ACHN (cell line): ENCODE measurements at regions not wholly inside any gene's neighbourhood (a gene's known extent, or its start where the extent isn't known, plus 50 kb on each side); places are given as distances from the start of the nearest gene placed in this dataset.

ENCODE experiments used
- DNase-seq: peaks from one replicate; pipeline ENCODE4 v3.0.0-alpha.2; 2015
- in situ Hi-C: cut with HindIII; loops from 2 replicates; pipeline ENCODE4 v1.10.0; 2017; ENCODE audit warnings: low sequenced_read_pairs, low pct_ligation_motif_present, low pct_unique_long_range_greater_than_20kb

- no peak for DNase-seq
- in situ Hi-C loops = no loop called here
Measured at GRCh38 chr1:13956393-13956792, 256.4 kb downstream of the PRDM2 start.

GRCh38 chr1:13960375-13960987, 260.5 kb downstream of the PRDM2 start:
- in situ Hi-C loops = no loop called here
- peak; percentile 50 for DNase-seq

GRCh38 chr1:13964768-13965167, 264.8 kb downstream of the PRDM2 start:
- in situ Hi-C loops = no loop called here
- no peak for DNase-seq

- in situ Hi-C loops = no loop called here
- DNase-seq = peak; percentile 38
Measured at GRCh38 chr1:13965770-13966398, 265.9 kb downstream of the PRDM2 start.

GRCh38 chr1:13967707-13968106, 267.7 kb downstream of the PRDM2 start:
- no peak for DNase-seq
- in situ Hi-C loops = no loop called here

GRCh38 chr1:13968361-13968760, 268.4 kb downstream of the PRDM2 start:
- no peak for DNase-seq
- in situ Hi-C loops = no loop called here

- in situ Hi-C loops = no loop called here
Measured at GRCh38 chr1:13970631-13971247, 270.8 kb downstream of the PRDM2 start.

GRCh38 chr1:13976485-13976884, 276.5 kb downstream of the PRDM2 start:
- in situ Hi-C loops = no loop called here
- DNase-seq = no peak

More at GRCh38 chr1:13970631-13971247, 270.8 kb downstream of the PRDM2 start:
- DNase-seq = no peak

GRCh38 chr1:13981142-13981541, 281.2 kb downstream of the PRDM2 start:
- in situ Hi-C loops = no loop called here

GRCh38 chr1:13983393-13983792, 283.4 kb downstream of the PRDM2 start:
- in situ Hi-C loops = no loop called here
- no peak for DNase-seq

More at GRCh38 chr1:13981142-13981541, 281.2 kb downstream of the PRDM2 start:
- DNase-seq = no peak

GRCh38 chr1:13990939-13991338, 291.0 kb downstream of the PRDM2 start:
- no peak for DNase-seq
- in situ Hi-C loops = no loop called here

- DNase-seq = no peak
- in situ Hi-C loops = no loop called here
Measured at GRCh38 chr1:13992489-13993285, 292.7 kb downstream of the PRDM2 start.

- DNase-seq = no peak
- in situ Hi-C loops = no loop called here
Measured at GRCh38 chr1:13994386-13994785, 294.4 kb downstream of the PRDM2 start.

- in situ Hi-C loops = no loop called here
- no peak for DNase-seq
Measured at GRCh38 chr1:13996334-13996733, 296.3 kb downstream of the PRDM2 start.

- in situ Hi-C loops = no loop called here
Measured at GRCh38 chr1:14003552-14003951, 303.6 kb downstream of the PRDM2 start.

GRCh38 chr1:14009582-14009981, 309.6 kb downstream of the PRDM2 start:
- in situ Hi-C loops = no loop called here
- DNase-seq = no peak

More at GRCh38 chr1:14003552-14003951, 303.6 kb downstream of the PRDM2 start:
- no peak for DNase-seq

- in situ Hi-C loops = no loop called here
- no peak for DNase-seq
Measured at GRCh38 chr1:14010476-14010875, 310.5 kb downstream of the PRDM2 start.

- in situ Hi-C loops = no loop called here
Measured at GRCh38 chr1:14011132-14011531, 311.1 kb downstream of the PRDM2 start.

GRCh38 chr1:14011888-14012287, 311.9 kb downstream of the PRDM2 start:
- in situ Hi-C loops = no loop called here
- DNase-seq = no peak

More at GRCh38 chr1:14011132-14011531, 311.1 kb downstream of the PRDM2 start:
- DNase-seq = no peak
